Stimulated activated CD4-positive, alpha-beta T cell treated with anti-CD3 and anti-CD28 coated beads, Interleukin-12 subunit alpha, Interleukin-12 subunit beta, amount 100 ng/mL, for 24 hours (primary cell): ENCODE measurements at regions not wholly inside any gene's neighbourhood (a gene's known extent, or its start where the extent isn't known, plus 50 kb on each side); places are given as distances from the start of the nearest gene placed in this dataset.
A peak's percentile ranks its signal among the peaks of the same experiment; 100 is the strongest.

Experiments
- DNase-seq, 2 experiments: peaks; one replicate each; pipeline ENCODE4 v3.0.0-alpha.2; 2020; ENCODE audit warnings: low read depth in 2 of 2

GRCh38 chr16:85472514-85472913 lies 140.6 kb upstream of the GSE1 start:
- no peak for DNase-seq

GRCh38 chr16:85473323-85473722 lies 139.8 kb upstream of the GSE1 start:
- DNase-seq, result no peak

- DNase-seq, result no peak
These were observed 139.1 kb upstream of the GSE1 start for GRCh38 chr16:85473909-85474620.

GRCh38 chr16:85474621-85475217 lies 138.4 kb upstream of the GSE1 start:
- DNase-seq, result no peak

- no peak for DNase-seq
These were observed 137.9 kb upstream of the GSE1 start for GRCh38 chr16:85475233-85475632.

GRCh38 chr16:85475691-85476300 lies 137.3 kb upstream of the GSE1 start:
- DNase-seq, result no peak

GRCh38 chr16:85476389-85476788 lies 136.7 kb upstream of the GSE1 start:
- DNase-seq, result no peak

GRCh38 chr16:85477801-85478363 lies 135.2 kb upstream of the GSE1 start:
- no peak for DNase-seq

GRCh38 chr16:85479972-85480726 lies 133.0 kb upstream of the GSE1 start:
- no peak for DNase-seq

GRCh38 chr16:85480727-85481101 lies 132.4 kb upstream of the GSE1 start:
- DNase-seq, result no peak

- no peak for DNase-seq
These were observed 131.9 kb upstream of the GSE1 start for GRCh38 chr16:85481206-85481605.

GRCh38 chr16:85481738-85482137 lies 131.4 kb upstream of the GSE1 start:
- no peak for DNase-seq

- DNase-seq, result no peak
These were observed 129.7 kb upstream of the GSE1 start for GRCh38 chr16:85483424-85483823.

GRCh38 chr16:85484347-85485300 lies 128.5 kb upstream of the GSE1 start:
- DNase-seq, result no peak

- no peak for DNase-seq
These were observed 127.7 kb upstream of the GSE1 start for GRCh38 chr16:85485379-85485778.

GRCh38 chr16:85486256-85486915 lies 126.7 kb upstream of the GSE1 start:
- DNase-seq, result no peak

- no peak for DNase-seq
These were observed 124.7 kb upstream of the GSE1 start for GRCh38 chr16:85488414-85488813.

GRCh38 chr16:85490407-85491057 lies 122.6 kb upstream of the GSE1 start:
- no peak for DNase-seq

- peak in 1 of 2 experiments; percentile 28 for DNase-seq
These were observed 121.9 kb upstream of the GSE1 start for GRCh38 chr16:85491058-85491771.
